Esophagus muscularis mucosa (tissue), 4 donors: ENCODE measurements at regions not wholly inside any gene's neighbourhood (a gene's known extent, or its start where the extent isn't known, plus 50 kb on each side); places are given as distances from the start of the nearest gene placed in this dataset.
"Not testable (repeated sequence)": the region's sequence is repeated elsewhere in the genome, so short reads cannot be mapped to it uniquely, and the experiment has no call there.

Experiments
- DNase-seq: peaks from one replicate; pipeline ENCODE4 v3.0.0-alpha.2; 2017; ENCODE audit errors: extremely low spot score
- H3K27ac ChIP-seq, 4 donors: fragments of 200-600 bp; sonication (generic); replicated peaks in 1 of 4; 1 replicate in 3 of 4; 2 replicates in 1 of 4; pipeline ENCODE4 v1.5.1; 2016 to 2019; ENCODE audit warnings: mild to moderate bottlenecking in 1 of 4
- H3K27me3 ChIP-seq, 4 donors: fragments of 200-600 bp; sonication (generic); one replicate each; pipeline versions ENCODE4 v1.5.1 to v1.6.0; 2016 to 2019
- H3K36me3 ChIP-seq, 4 donors: fragments of 200-600 bp; sonication (generic); one replicate each; pipeline ENCODE4 v1.5.1; 2016 to 2019
- H3K4me1 ChIP-seq, 4 donors: fragments of 200-600 bp; sonication (generic); one replicate each; pipeline ENCODE4 v1.5.1; 2016 to 2019
- H3K4me3 ChIP-seq, 4 donors: fragments of 200-600 bp; sonication (generic); 1 replicate in 2 of 4; 2 replicates in 2 of 4; pipeline ENCODE4 v1.5.1; 2016 to 2019; ENCODE audit warnings: mild to moderate bottlenecking in 4 of 4, moderate library complexity in 1 of 4
- H3K9me3 ChIP-seq, 4 donors: fragments of 200-600 bp; sonication (generic); 1 replicate in 3 of 4; 2 replicates in 1 of 4; pipeline ENCODE4 v1.5.1; 2016 to 2019
- EP300 ChIP-seq: sonication (generic); formaldehyde crosslinking; IDR thresholded peaks from one replicate; pipeline ENCODE4 v1.6.1; 2017; ENCODE audit warnings: antibody characterized with exemption
- POLR2A ChIP-seq: fragments of 450-650 bp; IDR thresholded peaks from one replicate; pipeline ENCODE4 v1.6.1; 2017; ENCODE audit warnings: antibody characterized with exemption, moderate library complexity, mild to moderate bottlenecking, low read depth
- POLR2AphosphoS5 ChIP-seq, 2 donors: sonication (generic); formaldehyde crosslinking; IDR thresholded peaks; one replicate each; pipeline ENCODE4 v1.6.1; 2017; ENCODE audit warnings: antibody characterized with exemption in 2 of 2
- WGBS: methylation state at CpG from one replicate; pipeline ENCODE4 v1.1.5; 2018; 5-methylcytosine and 5-hydroxymethylcytosine counted together
- intact Hi-C: fragments of 100-400 bp; cut with DNase I; formaldehyde crosslinking; loops from one replicate; pipeline ENCODE4 v1.15.1; 2023
- TF ChIP-seq, protein P1 (sequence below), 3 experiments: fragments of 200-600 bp in 2 of 3; fragments of 450-650 bp in 1 of 3; sonication (generic) in 2 of 3; IDR thresholded peaks; one replicate each; pipeline ENCODE4 v1.5.1; 2017 to 2019; ENCODE audit warnings: antibody characterized with exemption in 3 of 3, mild to moderate bottlenecking in 2 of 3, moderate library complexity in 1 of 3

GRCh38 chr7:19900118-19900517 is 126.7 kb upstream of the TMEM196 start:
- H3K4me1 ChIP-seq, result peaks cover 0 to 4% (median 0%) of the 10 kb centered on the region in 4 donors
- no peak overlapping the region for H3K27ac ChIP-seq
- no peaks in the 10 kb centered on the region for H3K27me3 ChIP-seq
- intact Hi-C loops, result no loop called here
- H3K36me3 ChIP-seq, result no peaks in the 10 kb centered on the region
- no peak for DNase-seq
- TF ChIP-seq, protein P1, sequence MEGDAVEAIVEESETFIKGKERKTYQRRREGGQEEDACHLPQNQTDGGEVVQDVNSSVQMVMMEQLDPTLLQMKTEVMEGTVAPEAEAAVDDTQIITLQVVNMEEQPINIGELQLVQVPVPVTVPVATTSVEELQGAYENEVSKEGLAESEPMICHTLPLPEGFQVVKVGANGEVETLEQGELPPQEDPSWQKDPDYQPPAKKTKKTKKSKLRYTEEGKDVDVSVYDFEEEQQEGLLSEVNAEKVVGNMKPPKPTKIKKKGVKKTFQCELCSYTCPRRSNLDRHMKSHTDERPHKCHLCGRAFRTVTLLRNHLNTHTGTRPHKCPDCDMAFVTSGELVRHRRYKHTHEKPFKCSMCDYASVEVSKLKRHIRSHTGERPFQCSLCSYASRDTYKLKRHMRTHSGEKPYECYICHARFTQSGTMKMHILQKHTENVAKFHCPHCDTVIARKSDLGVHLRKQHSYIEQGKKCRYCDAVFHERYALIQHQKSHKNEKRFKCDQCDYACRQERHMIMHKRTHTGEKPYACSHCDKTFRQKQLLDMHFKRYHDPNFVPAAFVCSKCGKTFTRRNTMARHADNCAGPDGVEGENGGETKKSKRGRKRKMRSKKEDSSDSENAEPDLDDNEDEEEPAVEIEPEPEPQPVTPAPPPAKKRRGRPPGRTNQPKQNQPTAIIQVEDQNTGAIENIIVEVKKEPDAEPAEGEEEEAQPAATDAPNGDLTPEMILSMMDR (IDR thresholded peaks at IDR 0.05), result no peak
- TF ChIP-seq POLR2A, result no peak
- TF ChIP-seq POLR2AphosphoS5 (IDR thresholded peaks at IDR 0.05), result no peak
- TF ChIP-seq EP300, result no peak
- H3K9me3 ChIP-seq, result no peaks in the 10 kb centered on the region
- H3K4me3 ChIP-seq, result no peak overlapping the region

DNA sequence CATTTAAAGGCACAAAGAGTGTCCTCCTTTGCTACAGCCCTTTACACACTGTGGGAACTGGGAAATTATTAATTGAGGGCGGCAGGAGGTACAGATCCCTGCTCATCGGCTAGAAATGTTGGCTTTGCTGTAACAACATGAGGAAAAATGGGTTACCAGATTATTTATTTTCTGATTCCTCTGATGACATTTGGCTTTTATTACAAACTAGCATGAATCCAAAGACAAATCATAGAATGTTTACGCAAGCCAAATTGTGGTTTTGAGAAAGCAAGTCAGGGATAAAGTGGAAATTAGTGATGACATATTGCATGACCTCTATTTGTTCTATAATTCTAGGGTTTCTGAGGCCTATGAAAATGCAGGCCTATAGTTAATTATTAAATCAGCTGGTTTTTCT is 126.1 kb upstream of the TMEM196 start:
- no peak for DNase-seq
- Histone ChIP-seq H3K4me1 (peaks cover 0 to 4% (median 0%) of the 10 kb centered on the region in 4 donors), H3K4me3 (no peak overlapping the region), H3K9me3 (no peaks in the 10 kb centered on the region), H3K36me3 (no peaks in the 10 kb centered on the region), H3K27ac (no peak overlapping the region), H3K27me3 (no peaks in the 10 kb centered on the region)
- intact Hi-C loops, result no loop called here
- TF ChIP-seq, protein P1 (IDR thresholded peaks at IDR 0.05), result no peak
- TF ChIP-seq EP300 (no peak), POLR2AphosphoS5 (IDR thresholded peaks at IDR 0.05) (no peak), POLR2A (no peak)
- 64% methylated on average over 3 of the region's 3 CpGs for WGBS

- H3K4me1 ChIP-seq, H3K27me3 ChIP-seq, H3K27ac ChIP-seq, H3K4me3 ChIP-seq, H3K36me3 ChIP-seq, intact Hi-C loops, DNase-seq: not testable (repeated sequence)
- WGBS, result 94% methylated on average over 10 of the region's 11 CpGs
- H3K9me3 ChIP-seq, result peaks cover 0 to 10% (median 5%) of the 10 kb centered on the region in 4 donors
These were observed 109.5 kb upstream of the TMEM196 start for GRCh38 chr7:19882893-19883292.

- H3K27ac ChIP-seq, result no peak overlapping the region
- no peaks in the 10 kb centered on the region for H3K27me3 ChIP-seq
- TF ChIP-seq EP300, result no peak
- TF ChIP-seq, protein P1 (IDR thresholded peaks at IDR 0.05), result no peak
- TF ChIP-seq POLR2AphosphoS5 (IDR thresholded peaks at IDR 0.05), result no peak
- no peak for TF ChIP-seq POLR2A
- 79% methylated on average over 1 of the region's 1 CpG for WGBS
- H3K4me3 ChIP-seq, result no peak overlapping the region
- H3K9me3 ChIP-seq, result no peaks in the 10 kb centered on the region
- H3K4me1 ChIP-seq, result no peaks in the 10 kb centered on the region
- intact Hi-C loops, result no loop called here
- no peaks in the 10 kb centered on the region for H3K36me3 ChIP-seq
- DNase-seq, result no peak
These were observed 98.7 kb upstream of the TMEM196 start for GRCh38 chr7:19872094-19872493.

DNA sequence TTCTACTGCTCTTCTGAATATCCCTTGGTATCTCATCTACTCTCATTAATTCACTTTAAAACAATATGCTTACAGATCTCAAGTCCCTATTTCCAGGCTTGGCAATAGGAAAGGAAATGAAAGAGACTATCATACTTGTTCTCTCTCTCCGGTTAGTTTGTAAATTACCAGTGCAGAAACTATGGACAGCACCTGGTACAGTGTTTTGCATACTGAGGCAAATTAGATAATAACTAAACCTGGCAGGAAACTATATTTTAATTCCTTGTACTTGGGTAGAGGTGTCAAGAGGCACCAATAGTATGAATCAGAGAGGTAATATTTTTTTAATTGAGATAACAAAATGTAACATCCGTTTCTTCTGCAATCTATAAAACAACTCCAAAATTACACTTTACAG is 97.7 kb upstream of the TMEM196 start:
- Histone ChIP-seq H3K4me1 (no peaks in the 10 kb centered on the region), H3K9me3 (no peaks in the 10 kb centered on the region), H3K27me3 (no peaks in the 10 kb centered on the region), H3K27ac (no peak overlapping the region), H3K4me3 (no peak overlapping the region), H3K36me3 (no peaks in the 10 kb centered on the region)
- intact Hi-C loops, result no loop called here
- DNase-seq, result no peak
- 89% methylated on average over 2 of the region's 2 CpGs for WGBS
- TF ChIP-seq, protein P1 (IDR thresholded peaks at IDR 0.05), result no peak
- TF ChIP-seq EP300, result no peak
- TF ChIP-seq POLR2AphosphoS5 (IDR thresholded peaks at IDR 0.05), result no peak
- no peak for TF ChIP-seq POLR2A
